DMS114 treated with DMSO at 0.1 percent for 48 hours (cell line): ENCODE measurements at regions not wholly inside any gene's neighbourhood (a gene's known extent, or its start where the extent isn't known, plus 50 kb on each side); places are given as distances from the start of the nearest gene placed in this dataset.

Source experiments
- DNase-seq: peaks from one replicate; lab custom pipeline; 2025; ENCODE audit not compliant: unreplicated experiment; lab: John Stamatoyannopoulos, UW

GRCh38 chr16:65309354-65309753 lies 187.5 kb upstream of the CDH11 start:
- DNase-seq: no peak

DNA sequence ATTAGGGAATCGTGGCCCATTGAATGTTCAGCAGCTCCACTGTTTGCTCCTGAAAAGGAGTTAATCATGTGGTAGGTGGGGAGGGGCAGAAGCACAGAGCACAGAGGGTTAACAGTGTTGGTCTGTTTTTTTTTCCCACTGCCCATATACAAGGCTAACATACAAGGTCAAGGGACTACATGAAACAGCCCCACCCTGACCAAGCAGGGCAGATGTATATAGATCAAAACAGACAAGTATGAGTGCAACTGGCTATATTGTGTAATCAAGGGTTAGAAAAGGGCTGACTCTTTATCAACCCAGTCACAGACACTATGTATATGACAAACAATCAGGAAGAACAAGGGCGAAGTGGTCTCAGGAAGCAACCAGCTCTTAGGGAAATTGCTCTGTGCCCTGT lies 186.6 kb upstream of the CDH11 start:
- no peak for DNase-seq

GRCh38 chr16:65307286-65307685 lies 185.4 kb upstream of the CDH11 start:
- DNase-seq: no peak

DNA sequence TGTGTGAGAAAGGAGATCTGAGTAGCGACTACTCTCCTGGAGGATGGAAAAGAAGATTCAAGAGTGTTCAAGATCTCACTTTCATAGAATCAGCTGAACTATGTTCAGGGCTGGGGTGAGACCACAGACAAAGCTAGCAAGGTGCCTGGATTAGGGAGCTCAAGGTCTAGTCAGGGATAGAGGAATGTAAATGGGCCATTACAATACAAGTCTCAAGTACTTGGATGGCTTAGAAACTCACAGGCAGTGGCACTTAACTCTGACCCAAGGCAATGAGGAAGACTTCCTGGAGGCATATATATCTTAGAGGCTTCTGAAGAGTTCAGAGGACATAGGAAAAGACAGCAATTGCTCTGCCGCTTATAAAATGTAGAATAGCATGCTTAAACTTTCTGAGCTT lies 184.9 kb upstream of the CDH11 start:
- DNase-seq: no peak

- DNase-seq: no peak
Observed at GRCh38 chr16:65306300-65306699, 184.4 kb upstream of the CDH11 start.

DNA sequence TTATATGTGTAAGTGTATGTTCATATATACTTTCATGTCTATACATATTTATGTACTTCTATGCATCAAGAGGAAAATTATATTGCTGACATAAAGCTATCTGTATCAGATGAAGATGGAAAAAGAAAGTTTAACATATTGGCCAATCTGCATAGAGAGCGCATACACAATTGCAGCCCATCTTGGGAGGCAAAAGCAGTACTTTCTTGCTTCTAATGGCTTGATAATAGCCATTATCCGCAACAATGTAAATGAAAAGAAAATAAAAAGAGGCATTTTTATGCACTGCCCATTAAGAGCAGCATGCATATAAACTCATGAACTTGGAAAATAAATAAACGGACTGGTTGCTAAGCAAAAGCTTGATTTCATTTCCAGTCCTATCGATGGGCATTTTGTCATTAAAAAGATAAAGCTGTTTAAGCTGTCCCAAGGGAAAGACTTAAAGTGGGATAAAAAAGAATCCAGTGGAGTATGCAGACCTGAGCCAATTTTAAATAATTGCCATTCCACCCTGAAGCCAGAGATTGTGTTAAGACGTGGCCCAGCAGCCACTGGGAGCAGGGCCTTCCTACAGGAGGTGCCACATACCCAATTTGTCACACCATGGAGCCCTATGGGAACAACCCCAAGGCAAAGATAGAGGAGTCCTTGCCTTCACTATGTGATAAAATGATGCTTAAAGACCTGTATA lies 183.6 kb upstream of the CDH11 start:
- no peak for DNase-seq

DNA sequence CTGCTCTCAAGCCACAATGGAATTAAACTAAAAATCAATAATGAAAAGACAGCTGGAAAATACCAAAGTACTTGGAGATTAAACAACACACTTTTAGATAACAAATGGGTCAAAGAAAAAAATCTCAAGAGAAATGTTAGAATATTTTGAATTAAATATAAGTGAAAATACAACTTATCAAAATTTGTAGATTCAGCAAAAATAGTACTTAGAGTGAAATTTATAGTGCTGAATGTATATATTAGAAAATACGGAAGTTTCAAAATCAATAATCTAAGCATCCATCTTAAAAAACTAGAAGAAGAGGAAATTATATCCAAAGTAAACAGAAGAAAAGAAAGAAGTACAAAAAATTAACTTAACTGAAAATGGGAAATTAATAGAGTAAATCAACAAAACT lies 179.2 kb upstream of the CDH11 start:
- no peak for DNase-seq

DNA sequence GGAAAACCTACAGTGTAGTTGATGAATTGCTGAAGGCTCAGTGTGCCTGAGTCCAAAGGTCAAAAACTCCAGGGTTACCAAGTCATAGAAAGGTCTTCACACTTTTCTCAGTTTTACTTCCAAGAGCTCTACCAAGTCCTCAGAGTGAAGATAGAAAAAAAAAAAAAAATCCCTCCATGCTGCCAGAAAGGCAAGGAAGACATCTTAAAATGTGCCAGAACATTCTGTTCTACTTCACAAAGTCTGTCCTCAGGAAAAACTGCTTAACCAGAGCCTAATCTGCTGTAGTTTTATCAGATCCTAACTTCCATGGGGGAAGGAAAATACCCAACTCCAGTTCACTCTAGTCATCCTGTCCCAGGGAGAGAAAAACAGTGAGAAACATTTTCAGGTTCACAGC lies 175.6 kb upstream of the CDH11 start:
- DNase-seq: no peak

GRCh38 chr16:65295527-65295926 lies 173.7 kb upstream of the CDH11 start:
- no peak for DNase-seq

DNA sequence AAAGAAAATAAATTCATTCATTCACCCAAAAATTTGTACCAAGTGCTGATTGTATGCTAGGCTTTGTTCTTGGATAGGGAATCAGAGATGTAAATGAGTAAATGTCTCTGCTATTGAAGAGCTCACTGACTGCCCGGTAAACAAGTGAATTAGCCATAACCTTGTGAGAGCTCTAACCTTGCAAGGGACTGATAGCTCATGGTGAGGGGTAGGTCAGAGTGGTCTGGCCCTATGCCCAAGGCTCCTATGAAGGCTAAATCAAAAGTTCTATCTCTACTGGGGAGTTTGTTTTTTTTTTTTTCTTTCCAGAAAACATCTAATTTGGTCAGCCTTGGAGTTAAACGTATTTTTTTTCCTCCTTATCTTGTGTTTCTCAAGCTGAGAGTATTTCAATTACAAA lies 172.8 kb upstream of the CDH11 start:
- no peak for DNase-seq

GRCh38 chr16:65294165-65294564 lies 172.3 kb upstream of the CDH11 start:
- DNase-seq: no peak

DNA sequence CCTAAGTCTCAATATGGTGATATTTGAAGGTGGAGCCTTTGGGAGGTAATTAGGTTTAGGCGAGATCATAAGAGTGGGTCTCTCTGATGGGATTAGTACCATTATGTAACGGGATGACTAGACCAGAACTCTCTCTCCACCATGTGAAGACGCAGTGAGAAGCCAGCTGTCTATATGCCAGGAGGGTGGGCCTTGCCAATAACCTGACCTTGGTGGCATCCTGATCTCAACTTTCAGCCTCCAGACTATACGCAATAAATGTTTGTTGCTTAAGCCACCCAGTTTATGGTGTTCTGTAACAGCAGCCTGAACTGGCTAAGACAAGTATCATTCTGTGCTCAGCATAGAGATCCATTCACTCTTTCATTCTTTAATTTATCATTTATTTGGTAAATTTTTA lies 167.2 kb upstream of the CDH11 start:
- DNase-seq: no peak

- DNase-seq: no peak
Observed at GRCh38 chr16:65287307-65287706, 165.4 kb upstream of the CDH11 start.

GRCh38 chr16:65285128-65286048 lies 163.5 kb upstream of the CDH11 start:
- no peak for DNase-seq

DNA sequence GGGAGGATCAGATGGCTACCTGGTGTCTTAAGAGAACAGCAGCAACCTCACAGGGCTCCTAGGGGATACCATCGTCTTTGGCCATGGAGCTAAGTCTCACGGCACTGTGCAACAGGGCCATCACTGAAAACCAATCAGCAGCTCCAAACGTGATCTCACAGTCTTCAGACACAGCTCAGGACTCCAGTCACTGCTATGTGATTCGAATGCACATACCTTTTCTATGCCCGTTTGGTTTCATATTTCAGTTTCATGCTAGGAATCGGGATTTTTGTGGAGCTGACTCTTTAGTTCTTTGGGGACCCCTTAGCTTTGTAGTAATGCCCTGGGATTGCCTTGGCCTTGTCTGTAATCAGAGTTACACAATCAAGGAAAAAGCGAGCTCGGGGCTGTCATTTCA lies 162.8 kb upstream of the CDH11 start:
- no peak for DNase-seq

DNA sequence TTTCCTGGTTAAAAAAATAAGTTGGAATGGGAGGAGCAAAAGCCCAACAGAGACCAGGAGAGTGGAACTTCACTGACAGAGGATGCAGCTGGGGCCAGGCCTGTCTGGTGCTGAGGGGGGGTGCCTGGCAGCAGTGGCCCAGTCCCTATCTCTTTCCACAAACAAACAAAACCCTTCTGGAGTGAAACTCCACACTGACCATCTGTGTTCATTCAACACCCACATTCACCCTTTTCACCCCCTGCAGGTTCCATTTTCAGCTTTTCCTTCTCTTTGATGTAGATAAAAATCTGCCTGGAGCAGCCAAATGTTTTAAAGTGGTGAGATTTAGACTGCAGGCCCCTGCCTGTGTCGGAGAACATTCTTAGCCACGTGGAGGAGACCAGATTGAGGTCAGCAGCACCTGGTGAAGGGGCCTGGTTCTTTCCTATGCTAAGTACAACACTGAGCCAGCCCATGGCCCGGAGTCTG lies 161.4 kb upstream of the CDH11 start:
- no peak for DNase-seq

DNA sequence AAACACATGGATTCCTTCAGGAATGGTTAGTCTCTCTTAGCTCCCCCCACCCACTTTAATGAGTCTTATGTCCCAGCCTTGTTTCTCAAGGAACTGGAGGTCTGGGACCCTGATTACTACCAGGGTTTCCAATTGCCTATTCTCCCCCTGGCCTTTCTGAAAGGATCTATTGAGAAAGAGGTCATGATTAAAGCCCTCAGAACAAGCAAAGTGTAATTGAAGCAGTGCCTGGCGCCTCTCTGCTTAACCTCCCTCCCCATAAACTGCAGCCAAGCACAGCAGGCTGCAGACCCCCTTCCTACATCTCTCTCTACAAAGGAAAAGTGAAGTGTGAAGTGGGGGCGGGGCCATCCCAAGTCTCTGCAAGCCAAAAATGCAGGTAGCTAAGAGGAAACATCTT lies 159.7 kb upstream of the CDH11 start:
- no peak for DNase-seq

GRCh38 chr16:65280845-65281512 lies 159.1 kb upstream of the CDH11 start:
- no peak for DNase-seq

- no peak for DNase-seq
Observed at GRCh38 chr16:65279576-65279975, 157.7 kb upstream of the CDH11 start.

GRCh38 chr16:65278874-65279273 lies 157.0 kb upstream of the CDH11 start:
- no peak for DNase-seq

DNA sequence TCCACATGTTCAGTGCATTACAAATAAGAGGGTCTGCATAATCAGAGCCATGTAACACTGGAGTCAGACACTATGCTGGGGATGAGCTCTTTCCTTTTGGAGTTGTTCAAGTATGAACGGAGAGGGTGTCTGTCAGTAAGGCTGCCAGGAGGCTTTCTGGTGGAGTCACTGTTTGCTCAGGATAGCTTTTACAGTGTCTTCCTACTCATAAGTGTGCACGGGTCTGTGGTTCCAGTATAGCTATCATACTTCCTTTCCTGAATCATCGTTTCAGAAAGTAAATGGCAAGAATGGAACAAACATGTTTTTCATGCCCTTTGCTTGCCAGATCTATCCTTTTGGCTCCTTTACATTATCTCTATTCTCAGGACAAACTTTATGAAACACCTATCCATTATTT lies 152.7 kb upstream of the CDH11 start:
- no peak for DNase-seq
